NCI-H2171 treated with DMSO at 0.1 percent for 48 hours (cell line): ENCODE measurements at regions not wholly inside any gene's neighbourhood (a gene's known extent, or its start where the extent isn't known, plus 50 kb on each side); places are given as distances from the start of the nearest gene placed in this dataset.
"Not testable (repeated sequence)": the region's sequence is repeated elsewhere in the genome, so short reads cannot be mapped to it uniquely, and the experiment has no call there.

Experiments
- DNase-seq: peaks from one replicate; lab custom pipeline; 2025; lab: John Stamatoyannopoulos, UW

- DNase-seq: no peak
These were observed 664.5 kb upstream of the HTR2C start for GRCh38 chrX:113919387-113919786.

GRCh38 chrX:113906168-113906567, 677.7 kb upstream of the HTR2C start:
- no peak for DNase-seq

GRCh38 chrX:113892891-113893290, 691.0 kb upstream of the HTR2C start:
- DNase-seq: no peak

GRCh38 chrX:113892401-113892800, 691.5 kb upstream of the HTR2C start:
- no peak for DNase-seq

- no peak for DNase-seq
These were observed 710.8 kb upstream of the HTR2C start for GRCh38 chrX:113873056-113873455.

GRCh38 chrX:113868711-113869110, 715.2 kb upstream of the HTR2C start:
- DNase-seq: no peak

- DNase-seq: no peak
These were observed 715.7 kb upstream of the HTR2C start for GRCh38 chrX:113868177-113868576.

GRCh38 chrX:113849408-113849807, 734.5 kb upstream of the HTR2C start:
- no peak for DNase-seq

GRCh38 chrX:113833096-113834055, 750.5 kb upstream of the HTR2C start:
- no peak for DNase-seq

- no peak for DNase-seq
These were observed 755.4 kb upstream of the HTR2C start for GRCh38 chrX:113828470-113828869.

- DNase-seq: no peak
These were observed 765.5 kb upstream of the HTR2C start for GRCh38 chrX:113818346-113818745.

- DNase-seq: no peak
These were observed 779.1 kb upstream of the HTR2C start for GRCh38 chrX:113804819-113805218.

- no peak for DNase-seq
These were observed 779.6 kb upstream of the HTR2C start for GRCh38 chrX:113804291-113804690.

GRCh38 chrX:113802837-113803236, 781.0 kb upstream of the HTR2C start:
- no peak for DNase-seq

GRCh38 chrX:113800955-113801354, 782.9 kb upstream of the HTR2C start:
- no peak for DNase-seq

GRCh38 chrX:113793563-113793962, 790.3 kb upstream of the HTR2C start:
- DNase-seq: no peak

- no peak for DNase-seq
These were observed 792.9 kb upstream of the HTR2C start for GRCh38 chrX:113790987-113791386.

- DNase-seq: not testable (repeated sequence)
These were observed 799.1 kb upstream of the HTR2C start for GRCh38 chrX:113784754-113785153.

- no peak for DNase-seq
These were observed 813.1 kb upstream of the HTR2C start for GRCh38 chrX:113770806-113771205.

GRCh38 chrX:113770071-113770470, 813.8 kb upstream of the HTR2C start:
- no peak for DNase-seq

GRCh38 chrX:113759422-113759821, 824.5 kb upstream of the HTR2C start:
- no peak for DNase-seq

- DNase-seq: no peak
These were observed 836.5 kb upstream of the HTR2C start for GRCh38 chrX:113747274-113747973.

- DNase-seq: no peak
These were observed 840.8 kb upstream of the HTR2C start for GRCh38 chrX:113743069-113743468.
